Pulmonary artery endothelial cell (primary cell): ENCODE measurements at regions not wholly inside any gene's neighbourhood (a gene's known extent, or its start where the extent isn't known, plus 50 kb on each side); places are given as distances from the start of the nearest gene placed in this dataset.
"Not testable (repeated sequence)": the region's sequence is repeated elsewhere in the genome, so short reads cannot be mapped to it uniquely, and the experiment has no call there.

Experiments
- DNase-seq: peaks from one replicate; pipeline ENCODE4 v3.0.0-alpha.2; 2011; ENCODE audit warnings: low read depth, low spot score

DNA sequence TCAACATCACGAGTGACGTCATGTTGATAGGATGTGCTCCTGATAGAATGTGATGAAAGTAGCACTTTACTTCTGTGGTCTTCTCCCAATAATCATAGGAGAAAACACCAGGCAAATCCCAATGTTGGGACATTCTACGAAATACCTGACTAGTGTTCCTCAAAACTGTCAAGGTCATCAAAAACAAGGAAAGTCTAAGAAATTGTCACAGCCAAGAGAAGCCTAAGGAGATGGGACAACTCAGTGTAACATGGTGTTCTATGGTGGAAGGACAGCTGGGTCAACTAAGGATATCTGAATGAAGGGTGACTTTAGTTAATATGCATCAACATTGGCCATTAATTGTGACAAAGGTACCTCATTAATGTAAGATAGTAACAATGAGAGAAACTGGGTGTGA lies 180.0 kb upstream of the PLGLB2 start:
- not testable (repeated sequence) for DNase-seq

DNA sequence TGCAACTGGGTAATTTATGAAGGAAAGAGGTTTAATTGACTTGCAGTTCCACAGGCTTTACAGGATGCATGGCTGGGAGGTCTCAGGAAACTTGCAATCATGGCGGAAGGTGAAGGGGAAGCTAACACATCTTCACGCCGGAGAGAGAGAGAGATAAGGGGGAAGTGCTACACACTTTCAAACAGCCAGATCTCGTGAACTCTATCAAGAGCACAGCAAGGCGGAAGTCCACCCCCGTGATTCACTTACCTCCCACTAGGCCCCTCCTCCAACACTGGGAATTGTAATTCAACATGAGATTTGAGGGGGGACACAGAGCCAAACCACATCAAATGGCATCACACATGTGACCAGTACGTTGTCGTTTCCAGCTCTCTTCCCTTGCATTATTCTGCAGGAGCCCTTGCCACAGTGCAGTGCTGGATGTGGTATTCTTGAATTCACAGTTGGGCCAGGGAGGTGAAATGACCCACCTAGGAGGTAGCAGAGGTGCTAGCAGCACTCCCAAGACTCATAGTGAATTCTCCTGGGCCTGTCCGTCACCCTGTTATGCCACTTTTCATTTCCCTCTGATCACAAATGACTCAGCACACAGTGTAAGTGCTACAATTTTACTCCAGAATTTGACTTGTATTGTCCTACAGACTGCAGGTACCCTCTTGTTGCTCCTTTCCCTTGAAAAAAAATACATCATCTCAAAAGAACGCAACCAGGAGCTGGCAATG lies 179.2 kb upstream of the PLGLB2 start:
- not testable (repeated sequence) for DNase-seq

DNA sequence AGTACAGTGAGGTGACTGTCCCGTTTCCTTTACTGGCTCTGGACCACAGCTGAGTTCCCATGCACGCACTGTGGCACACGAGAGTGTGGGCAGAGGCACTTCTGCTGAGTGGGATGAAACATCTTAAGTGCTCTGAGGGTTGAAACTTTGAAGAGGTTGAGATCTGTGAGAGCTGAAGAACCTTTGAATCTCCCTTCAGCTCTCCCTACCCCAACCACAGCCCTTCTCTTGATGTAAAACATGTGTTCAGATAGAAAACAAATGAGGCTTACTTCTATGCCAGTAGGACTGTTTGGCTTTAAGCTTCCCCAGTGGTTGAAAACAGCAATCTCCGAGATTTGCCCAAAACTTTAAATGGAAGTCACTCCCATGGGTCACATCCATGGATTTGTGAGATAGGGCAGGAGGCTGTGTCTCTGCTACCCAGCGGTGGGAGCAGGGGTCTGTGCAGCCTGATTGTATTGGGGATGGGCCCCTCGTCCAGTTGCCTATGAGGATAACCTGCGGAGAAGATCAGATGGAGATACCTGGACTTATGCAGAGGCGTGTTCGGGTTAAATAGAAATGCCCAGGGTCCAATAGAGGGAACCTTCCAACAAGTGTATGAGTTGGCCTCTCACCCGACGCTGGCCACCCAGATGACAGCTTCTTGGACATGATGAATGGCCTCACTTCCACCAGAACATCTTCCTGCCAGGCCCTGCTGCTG lies 178.0 kb upstream of the PLGLB2 start:
- DNase-seq, result not testable (repeated sequence)

DNA sequence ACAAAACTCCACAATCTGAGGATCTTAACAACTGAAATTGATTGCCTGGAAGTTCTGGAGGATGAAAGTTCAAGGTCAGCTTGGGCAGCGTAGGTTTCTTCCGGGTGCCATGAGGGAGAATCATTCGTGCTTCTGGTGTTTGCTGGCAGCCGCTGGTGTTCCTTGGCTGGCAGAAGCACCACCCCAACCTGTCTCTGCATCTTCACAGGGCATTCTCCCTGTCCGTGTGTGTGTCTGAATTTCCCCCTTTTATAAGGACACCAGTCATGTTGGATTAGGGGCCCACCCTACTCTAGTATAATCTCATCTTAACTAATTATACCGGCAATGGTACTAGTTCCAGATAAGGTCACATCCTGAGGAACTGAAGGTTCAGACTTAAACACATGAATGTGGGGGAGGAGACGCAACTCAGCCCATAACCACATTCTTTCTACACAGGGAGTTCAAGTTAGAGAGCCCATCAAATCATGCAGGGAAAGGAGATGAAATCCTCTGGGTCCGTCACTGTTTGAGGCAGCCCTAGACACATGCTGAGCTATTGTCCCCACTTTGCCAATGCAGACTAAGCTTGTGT lies 175.9 kb upstream of the PLGLB2 start:
- not testable (repeated sequence) for DNase-seq

DNA sequence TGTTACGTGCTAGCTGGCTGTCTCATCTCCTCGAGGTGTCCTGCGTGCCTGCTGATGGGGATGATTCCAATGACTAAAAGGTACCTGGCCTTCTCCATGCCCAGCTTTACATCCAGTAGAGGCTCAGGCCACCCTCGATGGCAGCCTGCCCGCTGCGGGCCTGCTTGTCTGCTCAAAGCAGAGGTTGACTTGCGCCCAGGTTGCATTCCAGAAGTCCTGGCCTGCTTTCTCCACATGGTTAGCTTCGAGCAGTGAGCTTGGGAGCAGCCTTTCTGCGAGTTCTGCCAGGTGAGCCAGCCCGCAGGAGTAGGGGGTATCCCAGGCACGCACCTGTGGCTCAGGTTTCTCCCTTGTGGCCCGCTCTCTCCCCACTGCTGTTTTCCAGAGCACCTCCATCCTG lies 175.0 kb upstream of the PLGLB2 start:
- DNase-seq, result not testable (repeated sequence)

DNA sequence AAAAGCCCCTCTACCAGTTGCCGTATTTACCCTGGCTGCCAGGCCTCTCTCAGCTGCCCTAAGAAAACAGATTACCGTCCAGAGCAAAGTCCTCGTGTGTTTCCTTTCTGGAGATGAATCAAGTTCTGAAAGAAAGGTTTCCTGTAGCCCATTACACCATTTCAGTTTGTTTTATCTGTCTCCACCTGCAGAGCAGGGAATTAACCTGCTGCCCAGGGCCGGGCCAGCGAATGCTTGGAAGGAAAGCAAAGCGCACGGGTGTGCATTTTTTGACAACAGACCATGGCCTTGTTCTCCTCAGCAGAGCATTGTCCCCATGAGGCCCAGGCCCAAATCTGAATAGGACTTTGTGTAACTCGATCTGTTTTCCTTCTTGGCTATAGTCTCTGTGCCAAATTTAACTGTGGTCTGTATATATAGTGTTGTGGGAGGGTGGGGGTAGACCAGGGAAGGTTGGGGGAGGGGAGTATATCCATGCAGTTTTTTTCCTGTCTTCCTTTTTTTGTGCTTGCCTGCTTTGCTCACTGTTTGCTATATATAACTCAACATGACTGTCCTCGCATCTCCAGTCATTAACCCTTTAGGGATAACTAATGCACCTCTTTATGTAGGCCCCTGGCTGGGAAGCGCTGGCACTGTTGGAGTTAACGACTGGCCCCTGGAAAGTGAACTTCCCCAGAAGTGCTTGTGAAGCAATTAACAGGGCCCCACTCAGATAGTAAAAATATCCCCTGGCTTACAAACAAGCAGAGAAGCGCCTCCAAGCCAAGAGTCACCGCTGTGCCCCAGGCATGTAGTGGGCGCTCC lies 174.3 kb upstream of the PLGLB2 start:
- DNase-seq, result not testable (repeated sequence)

DNA sequence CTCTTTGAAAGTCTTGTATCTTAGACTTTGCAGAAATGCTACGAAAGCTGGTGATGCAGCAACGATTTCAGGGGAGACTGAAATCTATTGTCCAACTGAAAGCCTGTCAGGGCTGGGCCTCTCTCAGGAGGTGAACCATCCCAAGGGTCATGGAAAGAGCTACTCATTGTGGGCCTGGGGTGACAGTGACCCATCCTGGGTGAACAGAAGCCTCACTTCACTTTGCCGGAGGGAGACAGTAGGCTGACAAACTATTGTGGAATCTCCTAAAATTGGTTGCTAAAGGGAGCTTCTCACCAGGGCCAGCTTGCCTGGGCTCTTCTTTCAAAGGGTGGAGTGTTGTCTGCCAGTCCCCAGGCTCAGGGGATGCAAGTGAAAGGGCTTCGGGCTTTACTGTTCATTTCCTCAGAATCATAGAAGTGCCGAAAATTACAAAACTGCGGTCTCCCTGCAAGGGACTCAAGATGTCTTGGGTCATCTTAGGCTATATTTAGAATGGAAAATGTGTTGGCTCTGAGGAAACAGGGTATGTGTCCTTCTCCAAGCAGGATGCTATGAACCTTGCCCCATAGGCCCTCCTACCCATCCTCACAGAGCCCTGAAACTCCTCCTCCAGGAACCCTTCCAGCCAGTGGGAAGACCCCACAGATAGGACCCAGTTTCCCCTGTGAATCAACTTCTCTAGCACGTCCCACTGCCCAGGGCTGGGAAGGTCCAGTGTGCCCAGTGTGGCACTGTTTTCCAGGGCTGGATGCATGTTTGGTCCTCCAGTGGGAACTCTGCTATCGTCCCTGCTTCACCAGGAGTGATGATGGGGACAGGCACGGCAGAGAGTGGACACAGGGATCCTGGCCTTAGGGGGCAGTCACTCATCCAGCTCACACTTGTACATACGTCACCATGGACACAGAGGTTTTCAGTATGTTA lies 173.4 kb upstream of the PLGLB2 start:
- not testable (repeated sequence) for DNase-seq

DNA sequence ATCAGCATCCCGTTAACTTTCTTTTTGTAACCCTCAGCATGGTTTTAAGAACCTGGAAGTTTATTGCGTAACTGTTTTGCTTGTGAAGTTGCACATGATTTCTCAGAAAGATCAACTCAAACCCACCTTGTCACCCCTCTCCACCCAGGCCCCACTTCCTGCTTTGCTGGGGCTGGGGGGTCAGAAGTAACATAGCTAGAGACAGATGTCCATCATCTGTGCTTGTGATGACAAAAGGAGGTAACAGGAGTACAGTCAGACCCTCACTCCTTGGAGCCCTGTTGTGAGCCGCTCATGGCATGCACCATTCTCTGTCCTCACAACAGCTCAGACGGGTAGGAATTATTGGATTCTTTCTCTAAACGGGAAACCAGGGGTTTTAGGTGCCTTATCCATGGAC lies 172.7 kb upstream of the PLGLB2 start:
- not testable (repeated sequence) for DNase-seq

DNA sequence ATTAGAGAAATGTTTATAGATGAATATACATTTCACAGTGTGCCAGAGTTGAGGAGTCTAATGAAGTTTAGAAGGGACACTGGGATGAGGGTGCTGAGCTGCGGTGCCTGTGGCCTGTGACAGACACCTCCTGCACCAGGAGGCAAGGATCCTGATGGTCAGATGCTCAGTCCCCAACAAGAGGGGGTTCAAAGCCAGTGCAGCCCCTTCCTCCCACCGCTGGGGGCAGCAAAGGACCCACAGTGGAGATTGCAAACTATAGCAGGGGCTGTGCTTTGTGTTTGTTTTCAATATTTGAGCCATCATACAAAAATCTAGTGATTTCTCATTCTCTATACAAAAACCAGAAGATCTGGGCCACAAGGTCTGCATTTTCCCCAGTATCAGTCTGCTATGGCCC lies 170.5 kb upstream of the PLGLB2 start:
- DNase-seq, result not testable (repeated sequence)

DNA sequence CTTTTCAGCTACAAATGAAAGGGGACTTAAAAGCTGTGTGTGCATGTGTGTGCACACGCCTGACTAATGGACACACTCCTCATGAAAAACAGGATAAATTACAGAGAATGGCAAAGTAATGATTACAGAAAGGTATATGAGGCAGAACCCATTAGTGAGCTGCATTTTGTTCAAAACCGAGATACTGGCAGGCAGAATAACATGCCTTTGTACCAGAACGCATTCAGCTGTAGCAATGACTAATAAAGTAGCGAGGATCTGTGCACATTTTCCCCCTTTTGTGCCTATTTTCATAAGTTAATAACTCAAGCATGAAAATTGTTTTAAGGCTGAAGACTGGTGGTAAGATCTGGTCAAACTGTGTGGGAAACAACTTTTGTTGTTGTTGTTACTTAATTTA lies 165.7 kb upstream of the PLGLB2 start:
- not testable (repeated sequence) for DNase-seq

DNA sequence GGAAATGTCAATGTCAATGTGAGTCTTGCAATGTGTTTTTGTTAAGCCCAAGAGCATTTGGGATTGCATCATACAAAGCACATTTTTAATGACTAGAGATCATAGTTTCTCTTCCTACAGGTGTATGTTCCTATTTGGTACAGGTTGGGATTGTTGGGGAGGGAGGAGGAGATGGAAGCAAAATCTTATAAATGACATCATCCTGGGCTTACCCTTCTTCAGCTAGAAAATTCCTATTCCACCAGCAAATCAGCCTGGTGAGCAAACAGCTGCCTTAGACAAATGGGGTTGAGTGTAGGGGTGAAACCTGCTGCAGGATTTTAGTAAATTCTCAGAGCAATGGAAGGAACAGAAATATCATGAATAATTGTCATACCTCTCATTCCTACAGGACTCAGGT lies 165.3 kb upstream of the PLGLB2 start:
- DNase-seq, result not testable (repeated sequence)

DNA sequence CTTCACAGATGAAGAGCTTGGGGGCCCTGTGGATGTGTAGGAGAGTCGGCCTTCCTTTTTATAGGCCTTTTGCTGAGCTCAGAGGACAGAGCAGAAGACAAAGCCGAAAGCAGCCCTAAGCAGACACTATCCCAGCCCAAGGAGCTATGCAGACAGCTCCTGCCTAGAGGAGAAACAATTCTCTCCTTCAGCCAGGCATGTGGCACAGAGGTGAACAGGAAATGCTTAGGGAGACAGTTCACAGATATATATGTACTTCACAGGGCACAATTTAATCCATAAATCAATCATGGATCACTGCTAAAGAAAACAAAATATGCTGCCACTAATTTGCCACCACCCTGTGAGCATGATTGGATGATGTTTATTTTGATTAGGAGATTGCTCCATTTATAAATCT lies 164.5 kb upstream of the PLGLB2 start:
- DNase-seq, result not testable (repeated sequence)

DNA sequence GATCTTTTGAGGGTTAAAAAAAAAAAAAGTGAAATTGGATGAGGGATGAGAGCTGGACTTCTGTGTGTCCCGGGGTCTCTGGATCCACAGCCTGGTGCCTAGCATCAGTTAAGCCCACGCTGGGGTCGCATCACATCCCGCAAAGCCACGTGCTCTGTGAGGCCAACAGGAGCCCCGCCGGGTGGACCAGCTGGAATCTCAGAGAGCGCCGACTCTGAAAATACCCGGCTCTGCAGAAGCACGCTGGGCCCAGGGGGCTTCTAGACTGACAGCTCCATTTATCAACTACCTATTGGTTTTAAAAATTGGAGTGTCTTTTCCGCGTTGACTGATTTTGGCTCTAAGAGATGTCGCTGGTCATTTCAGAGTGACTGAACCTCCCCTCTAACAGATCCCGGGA lies 164.1 kb upstream of the PLGLB2 start:
- DNase-seq, result not testable (repeated sequence)

DNA sequence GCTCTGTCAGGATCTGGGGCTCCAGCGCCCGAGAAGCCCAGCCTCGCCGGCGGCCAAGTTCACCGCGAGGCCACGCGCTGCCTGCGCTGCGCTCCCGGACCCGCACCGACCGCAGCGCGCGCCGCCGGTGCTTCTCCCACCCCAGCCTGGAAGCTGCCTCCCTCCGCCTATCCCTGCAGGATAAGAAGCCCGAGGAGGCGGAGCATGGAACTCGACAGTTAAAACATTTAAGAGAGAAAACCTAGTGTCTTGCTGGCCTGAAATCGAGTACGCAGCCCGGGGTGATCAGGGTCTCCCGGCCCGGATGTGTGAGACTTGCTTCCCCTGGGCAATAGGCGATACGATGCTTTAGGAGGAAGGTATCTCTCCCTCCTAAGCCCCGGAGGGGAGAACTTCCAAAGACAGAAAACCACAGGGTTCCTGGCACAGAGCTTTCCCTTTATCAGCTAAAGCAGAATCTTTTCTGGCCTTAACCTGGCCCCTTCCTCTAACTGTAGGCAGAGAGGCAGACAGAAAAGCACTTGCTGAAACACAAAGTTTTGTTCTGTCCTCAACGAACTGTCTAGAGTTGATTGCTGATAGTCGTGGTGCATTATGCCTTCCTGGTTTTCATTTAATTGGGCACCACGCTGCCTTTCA lies 163.5 kb upstream of the PLGLB2 start:
- DNase-seq, result not testable (repeated sequence)

DNA sequence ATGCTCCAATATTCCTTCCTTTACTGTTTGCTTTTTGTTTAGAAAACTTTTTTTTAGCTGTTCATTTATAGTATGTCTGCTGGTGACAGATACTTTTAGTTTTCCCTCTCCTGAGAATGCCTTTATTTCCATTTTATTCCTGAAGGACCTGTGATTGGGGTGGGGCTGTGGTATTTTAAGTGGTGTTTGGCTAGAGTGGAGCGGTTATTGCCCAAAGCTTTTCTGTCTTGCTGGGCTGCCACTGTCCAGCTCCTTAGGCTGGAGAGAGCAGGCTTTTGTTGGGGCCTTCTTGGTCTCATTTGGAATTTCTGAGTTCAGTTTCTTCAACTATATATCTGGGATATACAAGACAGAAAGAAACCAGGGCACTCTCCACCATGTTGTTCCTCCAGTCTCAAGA lies 160.0 kb upstream of the PLGLB2 start:
- not testable (repeated sequence) for DNase-seq

DNA sequence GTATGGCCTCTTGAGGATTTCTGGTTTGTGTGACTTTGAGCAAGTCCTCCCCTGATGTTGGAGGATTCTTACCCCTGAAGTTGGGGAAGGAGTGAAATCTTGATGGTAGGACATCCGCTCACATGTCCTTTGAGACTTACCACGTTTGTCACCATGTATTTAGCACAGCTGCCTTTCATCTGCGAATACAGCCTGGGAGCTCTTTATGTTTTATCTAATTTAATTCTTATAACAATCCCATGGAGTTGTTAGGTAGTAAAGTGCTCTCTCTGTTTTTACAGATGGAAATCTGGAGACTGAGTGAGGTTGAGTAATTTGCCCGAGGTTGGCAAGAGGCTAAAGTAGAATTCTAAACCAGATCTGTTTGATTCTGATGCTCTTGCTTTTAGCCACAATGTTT lies 154.9 kb upstream of the PLGLB2 start:
- DNase-seq, result not testable (repeated sequence)

DNA sequence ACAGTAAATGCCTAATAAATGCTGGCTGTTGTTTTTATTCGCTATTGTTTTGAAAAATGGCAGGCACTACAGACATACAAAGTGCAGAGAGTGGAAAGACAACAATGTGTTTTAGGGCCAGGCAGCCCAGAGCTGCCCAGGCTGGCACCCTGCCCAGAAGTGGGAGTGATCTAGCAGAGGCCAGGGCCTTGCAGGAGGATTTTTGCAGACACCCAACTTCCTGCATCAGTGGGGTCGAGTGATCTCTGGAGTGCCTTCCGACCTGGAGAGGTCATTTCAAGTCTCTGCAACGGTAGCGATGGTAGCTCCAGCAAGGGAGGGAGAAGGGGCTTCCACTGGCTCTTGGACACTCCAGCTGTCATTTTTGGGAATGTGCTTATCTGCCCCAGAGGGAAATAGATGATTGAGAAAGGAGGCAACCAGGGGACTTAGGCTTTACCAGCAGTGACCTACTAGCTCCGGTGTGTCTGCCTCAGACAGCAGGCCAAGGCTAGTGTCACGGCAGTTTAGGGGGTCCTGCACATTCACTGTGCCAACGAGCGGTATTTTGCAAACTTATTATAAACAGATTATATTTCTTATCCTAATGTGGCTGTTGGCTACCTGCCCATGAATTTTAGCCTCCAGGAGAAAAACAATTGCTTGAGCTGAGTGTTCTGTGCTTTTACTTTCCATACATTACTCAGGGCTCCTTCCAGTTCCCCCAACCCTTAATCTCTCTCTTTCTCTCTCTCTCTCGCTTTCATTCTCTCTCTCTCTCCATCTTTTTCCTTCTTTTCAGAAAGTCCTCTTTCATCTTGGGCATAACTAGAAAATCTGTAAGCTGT lies 153.9 kb upstream of the PLGLB2 start:
- DNase-seq, result peak; percentile 37

DNA sequence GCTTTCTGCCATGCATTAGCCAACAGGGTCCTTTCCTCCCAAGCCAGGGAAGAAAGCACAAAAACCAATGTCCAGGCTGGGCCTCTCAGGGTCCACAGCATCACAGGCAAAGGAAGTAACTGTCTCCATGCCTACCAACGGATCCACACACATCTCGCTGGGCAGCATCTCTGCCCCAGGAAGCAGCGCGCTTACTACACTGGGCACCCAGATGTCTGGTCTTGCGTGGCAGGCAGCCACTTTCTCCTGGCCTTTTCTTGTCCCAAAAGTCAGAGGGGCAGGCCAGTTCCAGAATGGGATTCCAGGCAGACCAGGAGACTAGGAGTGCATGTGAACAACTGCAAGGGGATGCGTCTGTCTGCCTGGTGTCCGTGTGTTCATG lies 153.3 kb upstream of the PLGLB2 start:
- not testable (repeated sequence) for DNase-seq

DNA sequence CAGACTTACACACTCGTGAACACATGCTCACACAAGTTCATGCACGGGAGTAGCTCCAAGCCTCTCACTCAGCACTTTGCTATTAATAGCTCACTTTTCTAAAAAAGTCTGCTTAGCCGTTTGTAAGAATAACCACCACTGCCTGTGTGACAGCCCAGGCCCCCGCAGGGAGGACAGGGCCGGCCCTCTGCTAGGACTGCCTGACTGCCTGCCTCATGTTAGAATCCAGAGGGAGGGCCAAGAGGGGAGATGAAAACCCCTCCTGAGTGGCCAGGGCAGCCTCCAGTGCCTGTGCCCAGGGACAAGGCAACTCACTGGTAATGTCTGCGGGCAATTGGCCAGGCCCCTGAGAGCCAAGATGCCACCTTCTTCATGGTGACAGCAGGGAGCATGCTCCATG lies 152.9 kb upstream of the PLGLB2 start:
- not testable (repeated sequence) for DNase-seq
